Peyer's patch (tissue), 4 donors: ENCODE measurements at regions not wholly inside any gene's neighbourhood (a gene's known extent, or its start where the extent isn't known, plus 50 kb on each side); places are given as distances from the start of the nearest gene placed in this dataset.

Experiments
- CTCF ChIP-seq, 6 experiments: fragments of 450-650 bp in 4 of 6; fragments of 200-600 bp in 2 of 6; sonication (generic) in 1 of 6; IDR thresholded peaks; one replicate each; pipeline ENCODE4 v1.5.1; 2017 to 2019; ENCODE audit warnings: antibody characterized with exemption in 6 of 6, mild to moderate bottlenecking in 3 of 6, moderate library complexity in 1 of 6
- POLR2A ChIP-seq, 2 donors: fragments of 450-650 bp; IDR thresholded peaks; one replicate each; pipeline ENCODE4 v1.5.1; 2017; ENCODE audit warnings: antibody characterized with exemption in 2 of 2, mild to moderate bottlenecking in 2 of 2, moderate library complexity in 2 of 2

GRCh38 chr9:75226403-75227139 is 138.3 kb downstream of the OSTF1 start:
- TF ChIP-seq POLR2A (IDR thresholded peaks at IDR 0.05) (no peak), CTCF (IDR thresholded peaks at IDR 0.05) (no peak)
